GM23248 (cell line): ENCODE measurements at regions not wholly inside any gene's neighbourhood (a gene's known extent, or its start where the extent isn't known, plus 50 kb on each side); places are given as distances from the start of the nearest gene placed in this dataset.

Experiments
- EZH2 ChIP-seq: fragments of 200-600 bp; sonication (generic); IDR thresholded peaks from 2 replicates; pipeline ENCODE4 v1.6.1; 2018; ENCODE audit warnings: antibody characterized with exemption, mild to moderate bottlenecking; ENCODE audit not compliant: insufficient read depth, poor library complexity, severe bottlenecking
- EZH2phosphoT487 ChIP-seq: fragments of 200-600 bp; sonication (generic); IDR thresholded peaks from 2 replicates; pipeline ENCODE4 v1.6.1; 2018; ENCODE audit warnings: antibody characterized with exemption, moderate library complexity, mild to moderate bottlenecking, low read depth; ENCODE audit not compliant: insufficient read depth

GRCh38 chr5:44909004-44909403 lies 100.3 kb downstream of the MRPS30 start:
- TF ChIP-seq EZH2phosphoT487 (no peak), EZH2 (no peak)
